PFSK-1 (cell line): ENCODE measurements at regions not wholly inside any gene's neighbourhood (a gene's known extent, or its start where the extent isn't known, plus 50 kb on each side); places are given as distances from the start of the nearest gene placed in this dataset.

Source experiments
- FOXP2 ChIP-seq: optimal IDR thresholded peaks from 2 replicates; pipeline ENCODE3; 2011; ENCODE audit warnings: borderline replicate concordance, control low read depth, inconsistent platforms; ENCODE audit not compliant: insufficient read depth; ENCODE audit errors: extremely low read length, extremely low read depth
- POLR2AphosphoS5 ChIP-seq: IDR thresholded peaks from 2 replicates; pipeline ENCODE4 v1.6.1; 2012; ENCODE audit warnings: low read depth, mild to moderate bottlenecking, control low read depth, low read length, moderate library complexity
- REST ChIP-seq, 2 experiments: IDR thresholded peaks; 2 replicates each; pipeline versions ENCODE4 v1.6.1 to v1.8.0; 2011 to 2012; ENCODE audit warnings: low read depth in 2 of 2, low read length in 2 of 2, control low read depth in 1 of 2, inconsistent platforms in 1 of 2, mild to moderate bottlenecking in 1 of 2, moderate library complexity in 1 of 2; ENCODE audit not compliant: insufficient read depth in 1 of 2
- SIN3A ChIP-seq: IDR thresholded peaks from 2 replicates; pipeline ENCODE4 v1.6.1; 2012; ENCODE audit warnings: mild to moderate bottlenecking, low read length, moderate library complexity, borderline replicate concordance; ENCODE audit not compliant: insufficient read depth
- TAF1 ChIP-seq: IDR thresholded peaks from 2 replicates; pipeline ENCODE4 v1.6.1; 2012; ENCODE audit warnings: low read length, control low read depth, borderline replicate concordance; ENCODE audit not compliant: insufficient read depth

DNA sequence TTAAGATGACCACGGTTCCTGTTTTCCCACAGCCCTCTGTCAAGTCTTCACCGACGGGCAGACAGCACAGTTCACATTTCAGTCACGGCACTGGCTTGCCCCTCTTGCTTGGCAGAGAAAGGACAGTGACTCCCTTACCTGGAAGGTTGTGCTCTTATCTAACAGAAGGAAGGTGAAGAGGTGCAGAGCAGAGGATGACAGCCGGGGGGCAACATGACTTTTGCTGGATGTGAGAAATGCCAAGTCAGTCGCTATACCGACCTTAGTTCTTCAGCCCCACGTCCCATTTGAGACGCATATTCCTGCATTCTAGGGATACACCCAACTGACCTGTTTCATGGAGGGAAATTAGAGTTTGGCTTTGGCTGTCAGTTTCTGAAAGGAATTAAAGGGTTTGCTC lies 492.3 kb downstream of the NPIPA7 start:
- no peak for TF ChIP-seq POLR2AphosphoS5
- no peak for TF ChIP-seq FOXP2
- no peak for TF ChIP-seq TAF1
- no peak for TF ChIP-seq REST (IDR thresholded peaks at IDR 0.05; ENCODE audit: insufficient read depth in 1 of 2, low read depth in 2 of 2, low read length in 2 of 2)
- no peak for TF ChIP-seq SIN3A

GRCh38 chr16:16877061-16877460 lies 498.1 kb downstream of the NPIPA7 start:
- no peak for TF ChIP-seq REST (IDR thresholded peaks at IDR 0.05; ENCODE audit: insufficient read depth in 1 of 2, low read depth in 2 of 2, low read length in 2 of 2)
- no peak for TF ChIP-seq POLR2AphosphoS5
- no peak for TF ChIP-seq FOXP2
- no peak for TF ChIP-seq SIN3A
- TF ChIP-seq TAF1, result no peak

- TF ChIP-seq SIN3A (no peak), TAF1 (no peak), POLR2AphosphoS5 (no peak), REST (IDR thresholded peaks at IDR 0.05; ENCODE audit: insufficient read depth in 1 of 2, low read depth in 2 of 2, low read length in 2 of 2) (no peak), FOXP2 (no peak)
Observed at GRCh38 chr16:16879567-16880251, 500.8 kb downstream of the NPIPA7 start.

GRCh38 chr16:16881814-16882213 lies 502.9 kb downstream of the NPIPA7 start:
- TF ChIP-seq FOXP2 (no peak), SIN3A (no peak), TAF1 (no peak), POLR2AphosphoS5 (no peak), REST (IDR thresholded peaks at IDR 0.05; ENCODE audit: insufficient read depth in 1 of 2, low read depth in 2 of 2, low read length in 2 of 2) (no peak)
